ENCODE measurements at regions not wholly inside any gene's neighbourhood (a gene's known extent, or its start where the extent isn't known, plus 50 kb on each side); places are given as distances from the start of the nearest gene placed in this dataset.
"Not testable (repeated sequence)": the region's sequence is repeated elsewhere in the genome, so short reads cannot be mapped to it uniquely, and the experiment has no call there.

GRCh38 chr10:71912431-71912830, 51.8 kb upstream of the CHST3 start:
- ATAC-seq (no peak), DNase-seq (no peak)
- intact Hi-C loops (cut with micrococcal nuclease): no loop called here

DNA sequence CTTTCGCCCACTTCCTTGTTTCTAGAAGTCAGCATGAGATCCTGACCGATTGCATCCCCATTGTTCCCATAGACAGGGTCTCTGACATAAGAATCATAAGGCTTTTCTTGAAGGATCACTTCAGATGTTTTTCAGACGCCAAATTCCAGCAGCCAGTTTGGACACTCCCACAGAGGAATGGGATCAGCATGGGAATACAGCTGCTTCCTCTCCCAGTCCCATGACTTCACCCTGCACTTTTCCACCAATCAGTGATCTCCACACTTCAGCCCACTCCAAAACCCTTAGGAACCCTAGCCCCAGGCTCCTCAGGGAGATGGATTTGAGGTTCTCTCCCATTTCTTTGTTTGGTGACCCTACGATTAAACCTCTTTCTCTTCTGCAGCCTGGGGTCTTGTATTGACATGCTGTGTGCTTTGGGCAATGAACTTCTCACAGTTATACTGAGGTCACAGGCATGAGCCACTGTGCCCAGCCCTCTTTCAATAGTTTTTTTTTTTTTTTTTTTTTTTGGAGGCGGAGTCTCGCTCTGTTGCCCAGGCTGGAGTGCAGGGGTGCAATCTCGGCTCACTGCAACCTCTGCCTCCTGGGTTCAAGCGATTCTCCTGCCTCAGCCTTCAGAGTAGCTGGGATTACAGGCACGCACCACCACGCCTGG, 52.8 kb upstream of the CHST3 start:
- DNase-seq: no peak
- intact Hi-C loops (cut with micrococcal nuclease): no loop called here

GRCh38 chr10:71909399-71910083, 54.7 kb upstream of the CHST3 start:
- DNase-seq: no peak
- intact Hi-C loops (cut with micrococcal nuclease): no loop called here
- ATAC-seq: no peak

More for the DNA sequence above, 52.8 kb upstream of the CHST3 start:
- peak; percentile 70 for ATAC-seq

DNA sequence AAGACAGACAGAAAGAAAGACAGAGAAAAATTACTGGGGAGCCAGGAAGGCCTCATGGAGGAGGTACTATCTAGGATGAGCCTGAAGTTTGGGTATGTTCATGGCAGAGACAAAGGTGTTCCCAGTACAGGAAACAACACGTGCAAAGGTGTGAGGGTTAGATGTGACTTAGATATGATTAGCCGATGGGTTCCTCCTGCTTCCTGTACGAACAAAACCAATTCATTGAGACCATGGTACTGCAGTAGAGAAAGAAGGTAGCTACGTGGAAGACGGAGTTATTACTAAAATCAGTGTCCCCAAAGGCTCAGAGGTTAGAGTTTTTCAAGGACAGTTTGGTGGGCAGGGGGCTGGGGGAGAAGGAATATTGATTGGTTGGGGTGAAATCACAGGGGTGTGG, 55.2 kb upstream of the CHST3 start:
- no peak for DNase-seq
- intact Hi-C loops (cut with micrococcal nuclease): no loop called here
- no peak for ATAC-seq

DNA sequence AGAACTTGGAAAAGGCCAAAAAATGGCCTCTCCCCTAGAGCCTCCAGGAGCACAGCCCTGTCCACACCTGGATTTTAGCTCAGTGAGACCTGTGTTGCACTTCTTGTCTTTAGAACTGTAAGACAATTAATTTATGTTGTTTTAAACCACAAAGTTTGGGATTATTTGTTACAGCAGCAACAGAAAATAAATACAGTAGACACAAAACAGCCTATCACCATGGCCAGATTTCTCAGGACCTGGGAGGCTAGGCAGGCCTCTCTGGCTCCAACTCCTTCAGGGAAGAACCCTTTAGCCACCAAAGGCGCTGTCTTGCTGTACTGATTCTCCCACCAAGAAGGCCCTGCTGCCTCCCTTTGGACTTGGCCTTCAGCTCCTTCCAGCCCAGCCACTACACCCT, 54.1 kb upstream of the PSAP start:
- DNase-seq: no peak
- no peak for ATAC-seq
- intact Hi-C loops (cut with micrococcal nuclease): no loop called here

DNA sequence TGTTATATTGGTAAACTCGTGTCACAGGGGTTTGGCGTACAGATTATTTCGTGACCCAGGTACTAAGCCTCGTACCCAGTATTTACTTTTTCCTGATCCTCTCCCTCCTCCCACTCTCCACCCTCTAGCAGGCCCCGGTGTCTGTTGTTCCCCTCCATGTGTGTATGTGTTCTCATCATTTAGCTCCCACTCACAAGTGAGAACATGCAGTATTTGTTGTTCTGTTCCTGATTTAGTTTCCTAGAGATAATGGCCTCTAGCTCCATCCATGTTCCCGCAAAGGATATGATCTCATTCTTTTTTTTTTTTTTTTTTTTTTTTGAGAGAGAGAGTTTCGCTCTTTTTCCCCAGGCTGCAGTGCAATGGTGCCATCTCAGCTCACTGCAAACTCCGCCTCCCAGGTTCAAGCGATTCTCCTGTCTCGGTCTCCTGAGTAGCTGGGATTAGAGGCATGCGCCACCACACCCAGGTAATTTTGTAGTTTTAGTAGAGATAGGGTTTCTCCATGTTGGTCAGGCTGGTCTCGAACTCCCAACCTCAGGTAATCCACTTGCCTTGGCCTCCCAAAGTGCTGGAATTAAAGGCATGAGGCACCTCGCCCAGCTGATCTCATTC, 52.7 kb upstream of the PSAP start:
- intact Hi-C loops (cut with micrococcal nuclease); DNase-seq: not testable (repeated sequence)
- ATAC-seq: peak; percentile 91

GRCh38 chr10:71902351-71902750, 51.3 kb upstream of the PSAP start:
- ATAC-seq (no peak), DNase-seq (no peak)
- intact Hi-C loops (cut with micrococcal nuclease): no loop called here

Data from left ventricle myocardium superior (tissue), 1 donor.